Rectal smooth muscle tissue (tissue), 1 donor: ENCODE measurements at regions not wholly inside any gene's neighbourhood (a gene's known extent, or its start where the extent isn't known, plus 50 kb on each side); places are given as distances from the start of the nearest gene placed in this dataset.
"Not testable (repeated sequence)": the region's sequence is repeated elsewhere in the genome, so short reads cannot be mapped to it uniquely, and the experiment has no call there.

Experiments used
- H3K27ac ChIP-seq: one replicate; pipeline ENCODE4 v1.7.0; 2013; ENCODE audit warnings: low read depth, low read length, inconsistent platforms
- H3K27me3 ChIP-seq: one replicate; pipeline ENCODE4 v1.7.0; 2013; ENCODE audit warnings: low read length; ENCODE audit not compliant: control insufficient read depth, insufficient read depth
- H3K36me3 ChIP-seq: one replicate; pipeline ENCODE4 v1.7.0; 2013; ENCODE audit warnings: low read length; ENCODE audit not compliant: control insufficient read depth, insufficient read depth
- H3K4me1 ChIP-seq: one replicate; pipeline ENCODE4 v1.7.0; 2013; ENCODE audit warnings: low read length; ENCODE audit not compliant: control insufficient read depth, insufficient read depth
- H3K4me3 ChIP-seq: one replicate; pipeline ENCODE4 v1.7.0; 2013; ENCODE audit warnings: low read length
- H3K9ac ChIP-seq: one replicate; pipeline ENCODE4 v1.7.0; 2013; ENCODE audit warnings: low read length

- Histone ChIP-seq H3K4me3 (no peak overlapping the region), H3K36me3 (no peaks in the 10 kb centered on the region), H3K9ac (no peak overlapping the region), H3K27me3 (no peaks in the 10 kb centered on the region), H3K27ac (no peak overlapping the region), H3K4me1 (no peaks in the 10 kb centered on the region)
Measured at GRCh38 chr6:144383336-144383735, 98.2 kb downstream of the UTRN start.

DNA sequence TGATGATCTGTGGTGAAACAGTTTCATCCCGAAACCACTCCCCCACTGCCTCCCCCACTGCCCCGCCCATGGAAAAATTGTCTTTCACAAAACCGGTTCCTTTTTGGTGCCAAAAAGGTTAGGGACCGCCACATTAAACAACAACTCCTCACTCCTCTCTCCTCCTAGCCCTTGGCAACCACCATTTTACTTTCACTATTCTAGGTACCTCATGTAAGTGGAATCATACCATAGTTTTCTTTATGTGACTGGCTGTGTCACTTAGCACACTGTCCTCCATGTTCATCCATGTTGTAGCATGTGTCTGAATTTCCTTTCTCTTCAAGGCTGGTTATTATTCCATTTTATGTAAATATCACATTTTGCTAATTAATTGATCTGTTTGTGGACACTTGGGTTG, 99.3 kb downstream of the UTRN start:
- Histone ChIP-seq H3K4me3 (no peak overlapping the region), H3K36me3 (no peaks in the 10 kb centered on the region), H3K9ac (no peak overlapping the region), H3K4me1 (no peaks in the 10 kb centered on the region), H3K27me3 (no peaks in the 10 kb centered on the region), H3K27ac (no peak overlapping the region)

- not testable (repeated sequence) for H3K27me3 ChIP-seq, H3K27ac ChIP-seq, H3K4me3 ChIP-seq, H3K4me1 ChIP-seq, H3K9ac ChIP-seq, H3K36me3 ChIP-seq
Measured at GRCh38 chr6:144389474-144389873, 104.3 kb downstream of the UTRN start.

DNA sequence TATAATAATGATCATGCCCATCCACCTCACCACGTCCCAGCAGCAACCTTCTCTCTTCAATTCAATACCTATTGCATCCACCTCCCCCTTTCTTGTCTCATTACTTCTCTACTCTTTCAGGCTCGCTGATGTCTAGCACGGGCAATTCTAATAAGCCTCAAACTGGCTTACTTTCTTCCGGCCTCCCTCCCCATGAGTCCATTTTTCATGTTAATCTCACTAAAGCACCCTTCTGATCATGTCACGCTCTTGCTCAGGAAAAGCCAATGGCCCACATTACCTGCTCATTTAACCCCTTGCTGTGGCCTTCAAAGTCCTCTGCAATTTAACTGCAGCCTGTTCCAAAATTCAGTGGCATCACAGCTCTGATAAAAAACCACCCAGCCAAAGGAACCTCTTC, 105.1 kb downstream of the UTRN start:
- Histone ChIP-seq H3K4me3 (no peak overlapping the region), H3K27me3 (no peaks in the 10 kb centered on the region), H3K27ac (no peak overlapping the region), H3K4me1 (no peaks in the 10 kb centered on the region), H3K9ac (no peak overlapping the region), H3K36me3 (no peaks in the 10 kb centered on the region)

- Histone ChIP-seq H3K9ac (no peak overlapping the region), H3K27me3 (no peaks in the 10 kb centered on the region), H3K36me3 (no peaks in the 10 kb centered on the region), H3K4me1 (no peaks in the 10 kb centered on the region), H3K27ac (no peak overlapping the region), H3K4me3 (no peak overlapping the region)
Measured at GRCh38 chr6:144390886-144391285, 105.8 kb downstream of the UTRN start.

GRCh38 chr6:144392536-144392935, 107.4 kb downstream of the UTRN start:
- Histone ChIP-seq H3K27me3 (no peaks in the 10 kb centered on the region), H3K9ac (no peak overlapping the region), H3K36me3 (no peaks in the 10 kb centered on the region), H3K4me1 (no peaks in the 10 kb centered on the region), H3K4me3 (no peak overlapping the region), H3K27ac (no peak overlapping the region)

GRCh38 chr6:144394210-144394609, 109.1 kb downstream of the UTRN start:
- H3K9ac ChIP-seq, result no peak overlapping the region
- H3K4me3 ChIP-seq, result no peak overlapping the region
- no peaks in the 10 kb centered on the region for H3K4me1 ChIP-seq
- H3K27ac ChIP-seq, result no peak overlapping the region
- no peaks in the 10 kb centered on the region for H3K27me3 ChIP-seq
- no peaks in the 10 kb centered on the region for H3K36me3 ChIP-seq

DNA sequence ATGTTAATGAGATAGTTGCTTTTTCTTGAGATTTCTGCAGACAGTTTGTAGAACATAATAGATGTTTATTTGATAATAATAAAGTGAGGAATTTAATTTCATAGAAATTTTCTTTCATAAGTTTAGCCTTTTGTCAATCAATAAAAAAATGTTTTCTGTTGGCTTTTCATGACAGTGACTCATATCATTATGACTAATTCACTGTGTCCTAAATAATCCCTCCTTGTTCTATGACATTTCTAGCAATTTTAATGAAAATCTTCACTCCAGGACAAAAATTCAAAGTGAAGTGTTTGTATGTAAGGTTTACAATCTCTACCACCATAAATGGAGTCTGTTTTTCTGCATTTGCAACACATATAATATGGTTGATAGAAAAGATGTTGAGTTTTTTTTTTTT, 109.9 kb downstream of the UTRN start:
- Histone ChIP-seq H3K27ac (no peak overlapping the region), H3K4me1 (no peaks in the 10 kb centered on the region), H3K9ac (no peak overlapping the region), H3K36me3 (no peaks in the 10 kb centered on the region), H3K4me3 (no peak overlapping the region), H3K27me3 (no peaks in the 10 kb centered on the region)

- H3K27ac ChIP-seq, result no peak overlapping the region
- no peak overlapping the region for H3K9ac ChIP-seq
- no peaks in the 10 kb centered on the region for H3K36me3 ChIP-seq
- H3K4me3 ChIP-seq, result no peak overlapping the region
- H3K4me1 ChIP-seq, result no peaks in the 10 kb centered on the region
- H3K27me3 ChIP-seq, result no peaks in the 10 kb centered on the region
Measured at GRCh38 chr6:144395826-144396225, 110.7 kb downstream of the UTRN start.

- no peaks in the 10 kb centered on the region for H3K36me3 ChIP-seq
- H3K4me3 ChIP-seq, result no peak overlapping the region
- H3K27ac ChIP-seq, result no peak overlapping the region
- H3K4me1 ChIP-seq, result no peaks in the 10 kb centered on the region
- H3K27me3 ChIP-seq, result no peaks in the 10 kb centered on the region
- H3K9ac ChIP-seq, result no peak overlapping the region
Measured at GRCh38 chr6:144397141-144397540, 112.0 kb downstream of the UTRN start.

GRCh38 chr6:144400321-144400720, 115.2 kb downstream of the UTRN start:
- Histone ChIP-seq H3K27ac (no peak overlapping the region), H3K9ac (no peak overlapping the region), H3K4me1 (no peaks in the 10 kb centered on the region), H3K27me3 (no peaks in the 10 kb centered on the region), H3K36me3 (no peaks in the 10 kb centered on the region), H3K4me3 (no peak overlapping the region)

GRCh38 chr6:144401736-144402733, 116.9 kb downstream of the UTRN start:
- Histone ChIP-seq H3K27me3 (no peaks in the 10 kb centered on the region), H3K9ac (no peak overlapping the region), H3K4me1 (no peaks in the 10 kb centered on the region), H3K36me3 (no peaks in the 10 kb centered on the region), H3K27ac (no peak overlapping the region), H3K4me3 (no peak overlapping the region)

DNA sequence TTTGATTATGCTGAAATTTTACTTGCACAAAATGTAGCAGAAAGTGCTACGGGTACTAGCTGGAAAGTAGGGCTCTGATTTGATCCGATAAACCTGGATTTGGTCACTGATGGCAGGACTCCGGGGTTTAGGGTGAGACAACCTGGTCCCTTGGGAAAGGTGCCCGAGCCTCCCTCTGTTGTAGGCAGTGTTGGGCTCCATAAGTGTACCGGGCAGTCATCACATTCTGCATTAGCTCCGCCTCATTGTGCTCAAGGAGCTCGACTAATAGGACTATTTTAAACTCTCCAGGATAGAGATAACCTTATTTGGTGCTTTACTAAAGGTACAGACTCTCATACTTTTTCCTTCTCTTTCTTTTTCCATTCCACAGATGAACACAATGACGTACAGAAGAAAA, 117.6 kb downstream of the UTRN start:
- Histone ChIP-seq H3K27me3 (no peaks in the 10 kb centered on the region), H3K9ac (no peak overlapping the region), H3K36me3 (no peaks in the 10 kb centered on the region), H3K27ac (no peak overlapping the region), H3K4me3 (no peak overlapping the region), H3K4me1 (no peaks in the 10 kb centered on the region)
